H9 (cell line): ENCODE measurements at regions not wholly inside any gene's neighbourhood (a gene's known extent, or its start where the extent isn't known, plus 50 kb on each side); places are given as distances from the start of the nearest gene placed in this dataset.

Source experiments
- DNase-seq: peaks from one replicate; pipeline ENCODE4 v3.0.0-alpha.2; 2017
- H2AFZ ChIP-seq: one replicate; pipeline ENCODE4 v1.6.1; 2013; ENCODE audit warnings: mild to moderate bottlenecking, low read length, control low read depth, moderate library complexity
- H2AK5ac ChIP-seq: 2 replicates; pipeline ENCODE4 v1.6.1; 2013; ENCODE audit warnings: low read length, control low read depth, mixed read lengths; ENCODE audit not compliant: insufficient read length
- H2BK120ac ChIP-seq: one replicate; pipeline ENCODE4 v1.6.1; 2013; ENCODE audit warnings: low read depth, mild to moderate bottlenecking, low read length, control low read depth, inconsistent platforms; ENCODE audit not compliant: poor library complexity, severe bottlenecking
- H2BK12ac ChIP-seq: 2 replicates; pipeline ENCODE4 v1.6.1; 2013; ENCODE audit warnings: low read length, control low read depth, mixed read lengths, low read depth; ENCODE audit not compliant: insufficient read length
- H2BK15ac ChIP-seq: 2 replicates; pipeline ENCODE4 v1.6.1; 2013; ENCODE audit warnings: low read depth, low read length, control low read depth
- H2BK20ac ChIP-seq: one replicate; pipeline ENCODE4 v1.6.1; 2013; ENCODE audit warnings: low read depth, mild to moderate bottlenecking, low read length, control low read depth, inconsistent platforms; ENCODE audit not compliant: poor library complexity, severe bottlenecking
- H2BK5ac ChIP-seq: 2 replicates; pipeline ENCODE4 v1.6.1; 2013; ENCODE audit warnings: low read length, control low read depth, mixed read lengths; ENCODE audit not compliant: insufficient read length
- H3K14ac ChIP-seq: 2 replicates; pipeline ENCODE4 v1.6.1; 2013; ENCODE audit warnings: low read length, control low read depth; ENCODE audit not compliant: insufficient read depth
- H3K18ac ChIP-seq: 2 replicates; pipeline ENCODE4 v1.6.1; 2013; ENCODE audit warnings: low read depth, mild to moderate bottlenecking, mixed read lengths, low read length, control low read depth; ENCODE audit not compliant: insufficient read length
- H3K23ac ChIP-seq: 2 replicates; pipeline ENCODE4 v1.6.1; 2013; ENCODE audit warnings: low read length, control low read depth, mixed read lengths, low read depth; ENCODE audit not compliant: insufficient read length
- H3K23me2 ChIP-seq: 2 replicates; pipeline ENCODE4 v1.6.1; 2013; ENCODE audit warnings: low read depth, mild to moderate bottlenecking, mixed read lengths, low read length, control low read depth; ENCODE audit not compliant: insufficient read length, poor library complexity, severe bottlenecking
- H3K27ac ChIP-seq: 2 replicates; pipeline ENCODE4 v1.5.1; 2013; ENCODE audit warnings: low read length, control low read depth, mixed read lengths, low read depth; ENCODE audit not compliant: insufficient read length
- H3K27me3 ChIP-seq: 2 replicates; pipeline ENCODE4 v1.6.1; 2013; ENCODE audit warnings: low read length, control low read depth, inconsistent platforms; ENCODE audit not compliant: insufficient read depth
- H3K4ac ChIP-seq: 2 replicates; pipeline ENCODE4 v1.6.1; 2013; ENCODE audit warnings: low read depth, mild to moderate bottlenecking, control low read depth, inconsistent platforms, low read length, moderate library complexity
- H3K4me1 ChIP-seq: 2 replicates; pipeline ENCODE4 v1.6.1; 2013; ENCODE audit warnings: low read length, control low read depth, inconsistent platforms; ENCODE audit not compliant: insufficient read depth
- H3K4me2 ChIP-seq: 2 replicates; pipeline ENCODE4 v1.6.1; 2013; ENCODE audit warnings: low read length, control low read depth, mixed read lengths; ENCODE audit not compliant: insufficient read length, insufficient read depth
- H3K56ac ChIP-seq: 2 replicates; pipeline ENCODE4 v1.6.1; 2013; ENCODE audit warnings: low read depth, mild to moderate bottlenecking, mixed read lengths, low read length, control low read depth; ENCODE audit not compliant: insufficient read length
- H3K79me1 ChIP-seq: 2 replicates; pipeline ENCODE4 v1.6.1; 2013; ENCODE audit warnings: low read depth, mild to moderate bottlenecking, moderate library complexity, low read length, control low read depth, inconsistent platforms; ENCODE audit not compliant: insufficient read depth, poor library complexity, severe bottlenecking
- H3K79me2 ChIP-seq: 2 replicates; pipeline ENCODE4 v1.6.1; 2013; ENCODE audit warnings: low read length, control low read depth, inconsistent platforms; ENCODE audit not compliant: insufficient read depth
- H3K9ac ChIP-seq: 2 replicates; pipeline ENCODE4 v1.6.1; 2013; ENCODE audit warnings: low read length, control low read depth, mixed read lengths; ENCODE audit not compliant: insufficient read length; ENCODE audit errors: extremely low read depth
- H3K9me3 ChIP-seq: one replicate; pipeline ENCODE4 v1.6.1; 2013; ENCODE audit warnings: low read depth, low read length, inconsistent platforms; ENCODE audit not compliant: control insufficient read depth
- H3T11ph ChIP-seq: one replicate; pipeline ENCODE4 v1.6.1; 2013; ENCODE audit warnings: mild to moderate bottlenecking, low read length, control low read depth, inconsistent platforms
- H4K20me1 ChIP-seq: one replicate; pipeline ENCODE4 v1.6.1; 2013; ENCODE audit not compliant: control insufficient read depth, insufficient read length, insufficient read depth
- H4K5ac ChIP-seq: 2 replicates; pipeline ENCODE4 v1.6.1; 2013; ENCODE audit warnings: low read depth, mild to moderate bottlenecking, mixed read lengths, low read length, control low read depth; ENCODE audit not compliant: insufficient read length
- H4K8ac ChIP-seq: replicated peaks from 2 replicates; pipeline ENCODE4 v1.6.1; 2013; ENCODE audit warnings: low read length, control low read depth, mixed read lengths, low read depth; ENCODE audit not compliant: insufficient read length
- H4K91ac ChIP-seq: 2 replicates; pipeline ENCODE4 v1.6.1; 2013; ENCODE audit warnings: low read depth, mild to moderate bottlenecking, moderate library complexity, mixed read lengths, low read length, control low read depth; ENCODE audit not compliant: insufficient read length
- H3K27ac Mint-ChIP-seq, 3 experiments: 2 replicates in 2 of 3; 3 replicates in 1 of 3; pipeline ENCODE4 v1.8.0; 2020 to 2021; ENCODE audit warnings: mixed read lengths in 3 of 3, mild to moderate bottlenecking in 1 of 3, moderate library complexity in 1 of 3
- H3K27me3 Mint-ChIP-seq: 2 replicates; pipeline ENCODE4 v1.8.0; 2021; ENCODE audit warnings: low read depth, mild to moderate bottlenecking, moderate library complexity, mixed read lengths
- H3K36me3 Mint-ChIP-seq, 3 experiments: 2 replicates in 2 of 3; 3 replicates in 1 of 3; pipeline ENCODE4 v1.8.0; 2020 to 2021; ENCODE audit warnings: low read depth in 3 of 3, mixed read lengths in 3 of 3; ENCODE audit not compliant: insufficient read depth in 1 of 3
- H3K4me1 Mint-ChIP-seq, 2 experiments: 2 replicates each; pipeline ENCODE4 v1.8.0; 2020; ENCODE audit warnings: mixed read lengths in 2 of 2
- H3K4me3 Mint-ChIP-seq, 2 experiments: 2 replicates in 1 of 2; 3 replicates in 1 of 2; pipeline ENCODE4 v1.8.0; 2020 to 2021; ENCODE audit warnings: mild to moderate bottlenecking in 2 of 2, mixed read lengths in 2 of 2, moderate library complexity in 1 of 2
- H3K9me3 Mint-ChIP-seq, 2 experiments: 2 replicates in 1 of 2; 3 replicates in 1 of 2; pipeline ENCODE4 v1.8.0; 2020; ENCODE audit warnings: mild to moderate bottlenecking in 2 of 2, mixed read lengths in 2 of 2, moderate library complexity in 1 of 2
- CTCF ChIP-seq: fragments of 200-600 bp; sonication (generic); conservative IDR thresholded peaks from 3 replicates; pipeline ENCODE4 v1.8.0; 2021; ENCODE audit warnings: antibody characterized with exemption, mild to moderate bottlenecking
- WGBS: extraction: QIAGEN DNeasy Blood & Tissue Kit; methylation state at CpG from one replicate; pipeline ENCODE4 v1.1.7; 2013; ENCODE audit warnings: missing lambda C conversion rate, low lambda C conversion rate, mixed read lengths; ENCODE audit not compliant: insufficient read length; ENCODE audit errors: extremely low coverage; 5-methylcytosine and 5-hydroxymethylcytosine counted together

DNA sequence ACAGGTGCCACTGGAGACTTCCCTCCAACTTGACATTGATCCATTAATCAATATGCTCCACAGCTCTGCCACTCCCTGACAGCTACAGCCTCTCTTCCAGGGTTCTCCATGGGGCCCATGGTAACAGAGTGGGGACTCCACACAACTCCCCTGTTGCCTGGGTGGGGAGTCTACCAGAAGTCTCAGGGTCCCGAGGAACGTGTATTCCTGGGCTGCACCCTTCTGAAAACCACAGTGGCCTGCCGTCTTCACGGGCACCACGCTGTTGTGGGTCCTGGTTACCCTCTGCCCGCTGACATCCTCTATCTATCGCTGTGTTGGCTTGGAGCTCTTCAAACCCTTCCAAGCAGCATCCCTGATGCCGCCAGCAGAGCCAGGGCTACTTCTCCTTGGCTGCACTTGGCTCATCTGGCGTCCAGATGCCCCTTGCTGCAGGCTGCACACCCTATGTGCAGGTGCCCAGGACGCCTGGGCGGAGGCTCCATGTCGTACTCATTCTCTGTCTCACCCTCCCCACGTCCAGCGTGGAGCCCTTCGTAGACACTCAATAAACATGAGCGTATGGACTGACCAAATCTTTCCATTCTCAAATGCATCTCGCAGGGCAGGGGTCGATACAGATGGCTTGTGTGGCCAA lies 1341.8 kb downstream of the TBC1D22A start:
- Histone ChIP-seq H4K91ac (no peak overlapping the region), H4K5ac (no peak overlapping the region), H2BK20ac (no peak overlapping the region), H2AFZ (no peak overlapping the region), H2BK15ac (no peak overlapping the region), H3K23me2 (no peaks in the 10 kb centered on the region), H3K18ac (no peak overlapping the region), H3K79me1 (no peaks in the 10 kb centered on the region), H3K9me3 (no peaks in the 10 kb centered on the region), H3K4ac (no peak overlapping the region), H2BK5ac (no peak overlapping the region), H4K20me1 (no peaks in the 10 kb centered on the region), H3K56ac (no peak overlapping the region), H2BK12ac (no peak overlapping the region), H3K4me1 (no peaks in the 10 kb centered on the region), H3T11ph (no peak overlapping the region), H3K27me3 (no peaks in the 10 kb centered on the region), H3K4me2 (no peak overlapping the region), H3K14ac (no peak overlapping the region; the same call in 1 of the 2 replicates), H3K27ac (no peak overlapping the region), H3K9ac (no peak overlapping the region), H4K8ac (no peak overlapping the region), H2AK5ac (no peak overlapping the region), H3K79me2 (no peaks in the 10 kb centered on the region), H3K23ac (no peak overlapping the region), H2BK120ac (no peak overlapping the region)
- H3K9me3 Mint-ChIP-seq, result peaks cover 12 to 13% of the 10 kb centered on the region in 2 experiments
- peak overlapping the region in 1 of 3 experiments; percentile 44; a peak in 1 of 7 replicates for H3K27ac Mint-ChIP-seq
- WGBS, result no CpG with 5 or more reads among the region's 18 CpGs
- no peak for DNase-seq
- peaks cover 0 to 9% (median 7%) of the 10 kb centered on the region in 3 experiments; a peak in 4 of 7 replicates for H3K36me3 Mint-ChIP-seq
- no peak for TF ChIP-seq CTCF
- H3K4me1 Mint-ChIP-seq, result peaks cover 3 to 6% of the 10 kb centered on the region in 2 experiments; a peak in 3 of 4 replicates
- H3K27me3 Mint-ChIP-seq, result peaks cover 15% of the 10 kb centered on the region; the same call in 1 of the 2 replicates
- H3K4me3 Mint-ChIP-seq, result no peak overlapping the region
